ENCODE measurements at regions not wholly inside any gene's neighbourhood (a gene's known extent, or its start where the extent isn't known, plus 50 kb on each side); places are given as distances from the start of the nearest gene placed in this dataset.

GRCh38 chr6:117034547-117034946 is 157.5 kb downstream of the RFX6 start:
- TF ChIP-seq CTCF (IDR thresholded peaks at IDR 0.05) (no peak), POLR2A (IDR thresholded peaks at IDR 0.05) (no peak)

All from lower leg skin (tissue), 3 donors.